ENCODE measurements at regions not wholly inside any gene's neighbourhood (a gene's known extent, or its start where the extent isn't known, plus 50 kb on each side); places are given as distances from the start of the nearest gene placed in this dataset.

DNA sequence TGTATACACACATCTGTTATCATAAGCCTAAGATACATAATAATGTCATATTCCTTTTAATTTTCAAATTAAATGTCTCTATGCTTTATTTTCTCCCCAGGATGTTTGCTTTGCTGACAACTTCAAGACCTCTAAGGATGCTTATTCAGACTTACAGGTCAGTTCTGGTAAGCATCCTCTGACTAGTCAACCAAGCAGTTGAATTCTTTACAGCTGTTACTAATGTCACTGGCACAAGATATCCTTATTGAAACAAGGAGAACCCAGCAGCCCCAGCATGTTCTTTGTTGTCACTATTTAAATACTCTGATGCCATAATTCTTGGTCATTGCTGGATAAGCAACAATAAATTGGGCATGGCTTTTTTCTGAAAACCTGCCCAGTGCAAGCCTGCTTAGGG, 232.3 kb upstream of the PMFBP1 start:
- DNase-seq (ENCODE audit: low spot score): no peak

DNA sequence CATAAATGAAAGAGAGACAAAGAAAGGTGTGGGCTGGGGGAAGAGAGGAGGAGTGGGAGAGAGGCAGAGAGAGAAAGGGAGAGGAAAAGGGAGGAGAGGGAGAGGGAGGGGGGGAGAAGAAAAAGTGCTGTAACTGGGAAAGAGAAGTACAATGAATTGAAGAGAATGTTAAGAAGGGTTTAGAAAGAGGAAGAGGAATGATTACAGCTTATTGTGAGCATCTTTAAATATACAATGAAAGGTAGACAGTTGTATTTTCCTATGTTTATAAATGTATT, 229.1 kb upstream of the PMFBP1 start:
- DNase-seq (ENCODE audit: low spot score): no peak

DNA sequence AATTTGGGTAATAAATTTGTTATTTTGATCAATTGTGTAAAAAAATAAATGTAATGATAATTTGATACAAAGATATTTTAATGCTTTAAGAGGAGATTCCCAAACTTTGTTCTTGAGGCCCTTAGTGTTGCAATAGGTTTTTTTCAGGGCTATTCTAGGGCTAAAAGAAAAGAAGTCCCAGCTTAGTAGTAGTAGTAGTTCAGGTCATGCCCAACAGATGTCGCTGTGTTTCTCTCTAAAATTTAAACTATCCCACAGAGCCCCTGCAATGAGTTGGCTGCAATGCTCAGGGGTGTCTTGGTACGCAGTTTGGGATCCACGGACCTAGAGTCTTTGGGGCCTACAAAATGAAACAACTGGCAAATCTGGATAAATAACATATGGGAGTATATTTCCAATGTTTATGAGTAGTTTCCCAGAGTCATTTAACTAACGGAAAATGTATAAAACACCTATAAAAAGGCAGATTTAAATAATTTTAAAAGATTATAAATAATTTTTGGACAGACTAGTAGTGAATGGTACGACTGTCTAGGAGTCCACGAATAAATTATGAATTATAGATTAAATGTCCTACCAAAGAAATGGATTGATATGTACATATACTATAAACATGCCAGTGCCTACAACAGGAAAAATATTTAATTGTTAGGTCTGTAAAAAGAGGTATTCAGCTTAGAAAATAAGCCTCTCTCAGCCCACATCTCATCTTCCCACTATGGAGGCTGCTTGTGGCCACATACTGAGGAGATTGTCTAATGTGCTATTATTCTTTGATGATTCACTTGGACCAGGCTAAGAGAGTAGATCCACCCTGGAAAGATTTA, 228.5 kb upstream of the PMFBP1 start:
- DNase-seq (ENCODE audit: low spot score): peak; percentile 10

DNA sequence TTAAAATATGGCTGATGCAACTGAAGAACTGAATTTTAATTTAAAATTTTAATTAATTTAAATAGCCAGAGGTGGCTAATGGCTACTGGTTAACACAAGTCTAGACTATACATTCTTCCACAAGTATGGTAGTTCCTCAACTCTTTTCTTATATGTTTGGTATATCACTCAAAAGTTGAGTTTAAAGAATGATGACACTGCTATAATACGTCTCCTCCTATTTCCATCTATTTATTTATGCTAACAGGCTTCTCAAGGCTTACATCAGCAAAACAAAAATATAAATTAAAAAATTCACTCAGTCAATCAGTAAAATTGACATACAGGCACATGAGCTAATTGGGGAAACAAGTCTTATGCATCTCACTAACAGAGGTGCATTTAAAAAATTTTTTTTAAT, 227.9 kb upstream of the PMFBP1 start:
- no peak for DNase-seq (ENCODE audit: low spot score)

DNA sequence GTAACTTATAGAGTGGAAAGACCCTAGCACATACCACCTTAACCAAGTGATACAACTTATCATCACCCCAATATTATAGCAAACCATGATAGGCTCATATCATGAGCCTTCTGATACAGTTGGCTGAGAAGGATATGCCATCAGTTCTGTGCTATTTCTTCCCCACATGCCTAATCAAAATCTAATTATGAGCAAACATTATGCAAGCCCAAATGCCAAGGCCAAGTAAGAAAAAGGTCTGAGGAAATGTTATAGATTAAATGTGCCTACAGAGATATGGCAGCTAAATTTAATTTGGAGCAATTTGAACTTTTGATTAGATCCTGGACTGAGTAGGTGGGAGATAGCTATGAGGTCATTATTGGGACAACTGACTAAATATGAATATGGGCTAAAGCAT, 225.9 kb upstream of the PMFBP1 start:
- no peak for DNase-seq (ENCODE audit: low spot score)

DNA sequence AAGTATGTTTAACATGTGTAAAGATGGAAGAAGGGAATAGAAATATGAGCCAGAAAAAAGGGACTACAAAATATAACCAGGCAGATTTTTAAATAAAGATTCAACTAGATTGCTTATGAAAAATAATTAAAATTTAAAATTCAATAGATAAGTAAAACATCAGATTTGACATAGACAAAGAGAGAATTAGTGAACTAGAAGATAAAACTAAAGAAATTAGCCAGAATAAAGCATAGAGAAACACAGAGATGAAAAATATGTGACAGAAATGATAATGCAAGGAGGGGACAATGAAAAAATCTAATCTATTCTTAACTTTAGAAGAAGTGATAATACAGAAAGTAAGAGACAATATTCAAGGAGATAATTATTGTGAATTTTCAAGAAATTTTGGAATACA, 222.6 kb upstream of the PMFBP1 start:
- DNase-seq (ENCODE audit: low spot score): no peak

DNA sequence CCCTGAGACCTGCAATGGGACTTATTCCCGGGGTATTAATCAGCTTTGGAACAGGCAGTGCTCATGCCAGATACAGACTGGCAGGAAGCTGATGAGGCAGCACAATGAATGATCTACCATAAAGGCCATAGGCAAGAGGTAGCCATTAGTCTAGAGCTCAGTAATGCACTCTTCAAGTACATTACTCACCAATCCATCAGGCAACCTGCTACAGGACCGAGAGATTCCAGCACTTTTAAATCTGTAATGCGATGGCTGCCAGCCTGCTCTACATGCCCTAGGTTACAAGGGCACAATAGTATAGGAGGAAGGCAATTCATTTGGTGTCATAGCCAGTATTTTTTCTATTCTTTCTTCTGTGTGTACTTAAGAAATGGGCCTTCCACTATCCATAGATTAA, 217.8 kb upstream of the PMFBP1 start:
- no peak for DNase-seq (ENCODE audit: low spot score)

DNA sequence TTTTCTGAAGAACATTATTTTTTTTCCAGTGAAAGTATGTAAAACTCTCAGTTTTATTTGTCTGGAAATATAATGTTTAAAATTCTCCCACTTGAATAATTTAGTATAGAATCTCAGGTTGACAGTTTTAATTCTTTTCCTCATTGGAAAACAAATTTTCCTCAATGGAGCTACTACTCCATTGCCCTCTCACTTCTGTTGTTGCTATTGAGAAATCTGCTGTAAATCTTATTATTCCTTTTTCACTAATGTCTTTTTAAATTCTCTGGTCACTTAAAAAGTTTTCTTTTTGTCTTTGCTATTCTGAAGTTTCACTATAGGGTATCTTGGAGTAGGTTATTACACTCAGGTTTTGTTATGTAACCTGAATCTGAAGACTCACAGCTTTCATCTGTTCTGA, 216.1 kb upstream of the PMFBP1 start:
- no peak for DNase-seq (ENCODE audit: low spot score)

DNA sequence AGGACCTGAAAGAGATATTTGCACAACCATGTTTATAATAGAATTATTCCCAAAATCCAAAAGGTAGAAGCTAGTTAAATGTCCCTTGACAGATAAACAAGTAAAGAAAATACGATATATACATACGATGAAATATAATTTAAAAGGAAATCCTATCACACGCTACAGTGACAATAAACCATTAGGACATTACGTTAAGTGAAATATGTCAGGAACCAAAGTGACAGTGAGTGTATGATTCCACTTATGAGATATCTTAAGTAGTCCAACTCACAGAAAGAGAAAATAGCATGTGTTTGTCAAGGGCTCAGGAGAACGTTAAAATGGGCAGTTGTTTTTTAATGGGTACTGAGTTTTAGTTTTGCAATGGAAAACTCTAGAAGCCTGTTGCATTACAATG, 212.7 kb upstream of the PMFBP1 start:
- no peak for DNase-seq (ENCODE audit: low spot score)

DNA sequence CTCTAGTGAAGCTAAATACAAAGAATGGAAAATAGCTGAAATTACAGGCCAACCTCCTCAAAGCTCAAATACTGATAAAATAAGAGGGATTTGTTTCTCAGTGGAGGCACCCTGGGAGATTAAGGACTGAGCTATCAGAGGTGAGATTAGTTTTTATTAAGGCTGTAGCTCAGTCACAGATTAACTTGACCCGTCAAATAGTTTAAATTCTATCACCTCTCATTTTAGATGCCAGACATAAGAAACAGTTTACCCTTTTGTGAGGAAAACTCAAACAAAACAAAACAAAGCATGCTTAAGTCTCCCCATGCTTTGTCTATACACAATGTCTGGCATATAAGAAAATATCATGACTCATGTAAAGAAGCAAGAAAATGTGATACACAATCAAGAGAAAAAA, 208.3 kb upstream of the PMFBP1 start:
- DNase-seq (ENCODE audit: low spot score): no peak

DNA sequence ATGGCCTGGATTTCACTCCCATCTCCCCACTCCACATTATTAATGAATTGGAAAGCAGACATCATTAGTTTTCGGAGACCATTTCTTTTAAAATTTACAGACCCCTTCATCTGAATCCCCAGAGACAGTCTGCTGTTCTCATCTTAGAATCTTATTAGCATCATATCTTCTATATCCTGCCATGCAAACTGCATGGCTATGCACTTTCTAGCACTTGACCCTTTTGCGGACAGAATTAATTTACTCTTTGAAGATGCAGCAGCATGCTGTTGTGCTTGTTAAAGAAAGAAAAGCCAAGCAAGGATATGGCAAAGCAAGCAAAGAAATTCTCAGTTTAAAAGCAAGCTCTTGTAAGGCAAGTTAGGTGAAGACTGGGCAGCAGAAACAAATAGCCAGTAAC, 201.2 kb upstream of the PMFBP1 start:
- DNase-seq (ENCODE audit: low spot score): no peak

DNA sequence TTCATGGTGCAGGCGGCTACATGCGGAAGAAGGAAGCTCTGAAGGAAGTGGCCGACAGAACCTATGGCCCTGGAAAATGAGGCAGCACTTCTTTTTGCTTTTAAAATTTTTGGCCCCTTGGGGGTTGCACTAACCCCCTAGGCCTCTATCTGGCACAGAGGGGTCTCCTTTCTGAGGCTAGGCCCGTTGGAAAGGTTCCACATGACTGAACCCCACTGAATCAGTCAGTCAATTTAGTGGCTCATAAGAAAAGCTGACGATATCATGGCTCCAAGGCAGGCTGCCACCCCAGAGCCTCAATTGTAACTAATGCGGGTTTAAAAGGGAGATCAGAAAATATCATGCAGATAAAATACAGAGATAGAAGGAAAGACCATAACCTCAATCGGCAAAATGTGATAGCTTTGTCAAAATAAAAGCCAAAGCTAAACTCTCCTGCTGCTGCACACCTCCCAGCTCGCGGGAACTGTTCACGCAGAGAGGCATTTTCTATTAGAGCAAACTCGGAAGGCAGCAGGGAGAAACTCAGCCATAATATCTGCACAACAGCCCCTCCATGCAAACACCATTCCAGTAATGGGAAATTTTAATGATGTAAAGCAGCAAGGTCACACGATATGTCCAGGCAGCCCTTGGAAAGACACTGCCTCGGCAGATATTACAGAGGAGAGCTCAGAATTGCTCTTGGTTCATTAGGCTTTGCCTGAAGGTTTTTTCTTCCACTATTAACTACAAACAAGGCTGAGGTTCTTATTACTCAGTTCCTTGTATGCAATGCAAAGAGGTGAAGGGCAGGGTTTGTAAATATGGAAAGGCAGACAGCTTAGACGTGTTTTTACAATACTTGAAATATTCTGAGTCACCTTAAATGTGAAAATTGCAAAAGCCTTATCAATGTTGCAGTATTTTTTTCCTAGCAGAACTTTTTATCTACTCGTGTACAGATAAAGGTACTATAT, 200.4 kb upstream of the PMFBP1 start:
- no peak for DNase-seq (ENCODE audit: low spot score)

DNA sequence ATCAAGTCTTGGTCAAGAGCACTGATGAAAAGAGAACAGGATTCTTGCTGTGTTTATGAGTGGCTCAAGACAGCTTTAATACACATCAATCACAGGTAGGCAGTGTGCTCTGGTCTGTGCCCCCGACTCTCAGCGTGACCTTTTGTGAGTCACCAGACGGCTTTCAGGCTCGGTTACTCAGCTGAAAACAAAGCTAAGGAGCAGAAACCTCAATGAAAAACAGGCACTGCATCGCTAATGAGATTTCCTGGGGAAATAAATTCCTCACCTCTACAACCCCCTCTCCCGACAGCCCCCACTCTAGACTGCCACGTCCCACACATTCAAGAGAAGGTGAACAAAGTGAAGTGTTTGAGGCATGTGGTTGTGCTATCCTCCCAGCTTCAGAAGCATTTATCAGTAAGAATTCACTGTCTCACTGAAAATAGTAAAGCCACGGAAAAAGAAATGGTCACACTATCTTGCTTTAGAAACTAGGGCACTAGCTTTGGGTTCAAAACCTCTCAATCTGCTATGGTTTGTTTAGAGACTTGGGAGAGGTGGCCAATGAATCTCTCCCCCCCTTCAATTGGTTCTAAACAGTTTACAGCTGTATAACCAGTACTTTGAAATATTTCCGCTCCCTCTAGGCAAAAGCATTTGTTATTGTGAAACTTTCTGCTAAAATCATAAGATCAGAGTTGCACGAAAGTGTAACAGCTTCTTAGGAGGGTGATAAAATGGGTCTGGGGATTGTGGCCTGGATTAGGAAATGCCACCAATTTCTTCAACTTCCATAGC, 199.5 kb upstream of the PMFBP1 start:
- no peak for DNase-seq (ENCODE audit: low spot score)

DNA sequence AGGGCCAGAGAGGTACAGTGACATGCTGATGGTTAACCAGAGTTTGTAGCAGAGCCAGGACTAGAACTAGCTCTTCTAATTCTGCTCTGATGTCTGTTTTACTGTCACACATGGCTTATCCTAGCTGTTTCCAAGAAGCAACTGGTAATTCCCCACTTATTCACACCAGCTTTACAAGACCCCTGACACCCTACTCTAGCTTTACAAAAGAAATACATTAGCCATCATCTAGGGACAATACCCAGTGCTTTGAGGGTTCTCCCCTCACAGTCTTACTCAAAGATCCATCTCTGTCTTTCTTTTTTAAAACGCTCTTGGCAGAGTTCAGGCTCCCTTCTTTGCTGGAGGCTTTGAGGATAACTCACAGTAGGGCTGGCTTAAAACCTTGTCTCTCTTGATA, 197.3 kb upstream of the PMFBP1 start:
- no peak for DNase-seq (ENCODE audit: low spot score)

DNA sequence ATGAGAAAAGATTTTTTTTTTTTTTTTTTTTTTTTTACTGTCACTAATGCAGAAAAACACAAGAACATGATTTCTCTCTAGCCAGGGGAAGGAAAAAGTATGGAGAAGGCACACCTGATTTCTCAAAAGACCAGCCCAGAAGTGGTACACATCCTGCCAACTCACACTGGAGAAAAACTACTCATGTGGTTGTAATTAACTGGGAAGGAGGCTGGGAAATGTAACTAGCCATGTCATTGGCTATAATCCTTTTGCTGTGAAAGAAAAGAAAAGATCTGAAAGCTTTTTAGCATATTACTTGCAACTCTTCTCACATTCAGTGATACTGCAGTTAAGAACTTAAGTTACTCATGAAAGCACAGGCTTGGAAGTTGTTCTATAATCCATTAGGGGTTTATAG, 195.9 kb upstream of the PMFBP1 start:
- DNase-seq (ENCODE audit: low spot score): no peak

DNA sequence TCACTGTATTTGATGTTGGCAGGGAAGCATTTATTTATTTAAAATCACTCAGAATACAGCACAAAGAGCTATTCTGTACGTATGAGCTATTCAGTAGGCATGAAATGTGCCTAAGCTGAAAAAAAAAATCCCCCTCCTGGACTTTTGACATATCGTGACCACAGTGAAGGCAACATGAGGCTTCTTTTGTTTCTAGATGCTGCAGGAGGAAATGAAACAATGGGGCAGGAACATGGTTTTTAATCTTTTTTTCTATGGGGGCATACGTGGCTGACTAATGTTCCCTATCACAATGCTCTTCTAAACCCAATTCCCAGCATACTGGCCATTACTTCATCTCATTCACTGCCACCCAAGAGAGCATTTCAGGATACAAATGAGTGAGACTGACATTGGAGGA, 191.0 kb upstream of the PMFBP1 start:
- no peak for DNase-seq (ENCODE audit: low spot score)

DNA sequence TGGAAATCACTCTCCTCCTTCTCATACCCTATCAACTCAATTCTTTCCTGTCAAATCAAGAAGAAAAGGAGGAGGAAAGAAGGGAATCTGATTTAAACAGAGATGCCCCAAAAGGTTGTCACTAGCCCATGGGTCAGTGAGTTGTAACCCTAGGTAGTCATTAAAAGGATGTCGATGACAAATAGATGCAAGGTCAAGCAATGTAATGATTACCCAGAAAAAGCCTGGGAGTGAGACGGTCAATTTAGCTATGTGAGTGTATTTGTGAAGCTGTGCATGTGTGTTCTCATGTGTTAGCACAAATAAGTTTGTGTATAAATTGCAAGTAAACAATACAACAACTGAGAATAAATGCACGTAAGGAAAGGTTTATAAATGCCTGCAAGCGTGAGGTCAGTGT, 190.5 kb upstream of the PMFBP1 start:
- DNase-seq (ENCODE audit: low spot score): no peak

DNA sequence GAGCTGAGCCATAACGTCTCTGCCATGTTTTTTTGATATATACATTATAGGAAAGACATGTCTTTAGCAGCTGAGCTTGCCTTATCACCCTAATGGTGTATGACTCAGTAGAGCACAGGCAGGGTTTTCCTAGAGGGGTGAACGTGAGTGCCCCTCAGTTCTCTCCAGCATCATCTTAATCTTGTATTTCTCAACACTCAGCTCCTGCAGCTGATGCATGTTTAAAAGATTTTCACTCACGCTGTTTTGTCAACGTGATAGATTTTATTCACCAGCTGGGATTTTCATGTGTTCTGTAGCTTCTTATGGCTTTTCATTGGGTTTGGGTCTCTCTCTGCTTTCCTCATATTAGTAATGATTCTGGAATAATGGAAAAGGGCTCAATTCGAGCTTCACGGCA, 186.0 kb upstream of the PMFBP1 start:
- no peak for DNase-seq (ENCODE audit: low spot score)

DNA sequence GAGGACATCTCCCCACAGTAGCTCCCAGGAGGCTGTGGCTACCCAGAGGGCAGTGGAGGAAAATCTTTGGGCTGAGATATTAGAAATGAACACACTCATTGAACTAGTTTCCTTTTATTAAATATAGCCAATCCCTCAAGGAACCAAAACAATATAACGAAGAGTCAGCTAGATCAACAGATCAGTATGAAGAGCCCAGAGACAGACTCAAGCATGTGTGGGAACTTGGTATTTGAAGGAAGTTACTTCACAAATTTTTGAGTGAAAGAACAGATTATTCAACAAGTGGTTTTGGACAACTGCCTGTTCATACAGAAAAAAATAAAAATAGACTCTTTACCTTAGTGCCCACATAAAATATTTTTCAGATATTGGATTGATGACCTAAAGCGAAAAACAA, 183.6 kb upstream of the PMFBP1 start:
- no peak for DNase-seq (ENCODE audit: low spot score)

DNA sequence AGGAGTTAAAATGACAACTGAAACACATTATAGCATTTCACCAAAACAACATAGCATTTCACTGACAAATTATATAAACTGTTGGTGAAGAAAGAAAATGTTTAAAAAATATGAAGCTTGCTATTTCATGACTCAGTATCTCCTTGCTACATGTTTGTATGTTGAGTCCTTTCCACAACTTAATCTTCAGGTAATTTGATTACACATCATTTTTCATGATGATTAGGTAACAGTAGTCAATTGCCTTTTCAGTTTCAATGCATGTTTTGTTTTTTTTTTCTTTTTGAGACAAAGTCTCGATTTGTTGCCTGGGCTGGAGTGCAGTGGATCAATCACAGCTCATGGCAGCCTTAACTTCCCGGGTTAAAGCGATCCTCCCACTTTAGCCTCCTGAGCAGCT, 177.8 kb upstream of the PMFBP1 start:
- no peak for DNase-seq (ENCODE audit: low spot score)

DNA sequence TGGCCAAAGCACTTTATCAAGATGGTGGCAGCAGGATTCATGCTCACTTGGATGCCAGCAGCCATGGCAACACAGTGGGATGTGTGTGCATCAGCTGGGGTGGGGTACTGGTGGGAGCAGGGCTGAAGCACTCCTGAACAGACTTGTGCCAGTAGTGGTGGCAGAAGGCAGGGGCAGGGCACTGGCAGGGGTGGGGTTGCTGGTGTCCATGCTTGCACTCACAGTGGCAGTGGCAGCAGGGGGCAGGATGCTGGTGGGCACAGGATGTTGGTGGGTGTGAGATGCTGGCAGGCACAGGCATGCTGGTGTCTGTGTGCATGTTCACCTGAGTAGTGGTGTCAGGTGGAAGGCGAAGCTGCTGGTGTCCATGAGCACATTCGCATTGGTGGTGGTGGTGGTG, 161.0 kb upstream of the PMFBP1 start:
- no peak for DNase-seq (ENCODE audit: low spot score)

DNA sequence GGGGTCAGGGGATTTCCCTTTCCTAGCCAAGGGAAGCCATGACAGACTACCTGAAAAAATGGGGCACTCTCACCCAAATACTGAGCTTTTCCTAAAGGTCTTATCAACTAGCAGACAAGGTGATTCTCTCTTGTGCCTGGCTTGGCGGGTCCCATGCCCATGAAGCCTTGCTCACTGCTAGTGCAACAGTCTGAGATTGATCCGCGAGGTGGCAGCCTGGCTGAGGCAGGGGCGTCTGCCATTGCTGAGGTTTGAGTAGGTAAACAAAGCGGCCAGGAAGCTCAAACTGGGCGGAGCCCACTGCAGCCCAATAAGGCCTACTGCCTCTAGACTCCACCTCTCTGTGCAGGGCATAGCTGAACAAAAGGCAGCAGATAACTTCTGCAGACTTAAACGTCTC, 152.6 kb upstream of the PMFBP1 start:
- no peak for DNase-seq (ENCODE audit: low spot score)

DNA sequence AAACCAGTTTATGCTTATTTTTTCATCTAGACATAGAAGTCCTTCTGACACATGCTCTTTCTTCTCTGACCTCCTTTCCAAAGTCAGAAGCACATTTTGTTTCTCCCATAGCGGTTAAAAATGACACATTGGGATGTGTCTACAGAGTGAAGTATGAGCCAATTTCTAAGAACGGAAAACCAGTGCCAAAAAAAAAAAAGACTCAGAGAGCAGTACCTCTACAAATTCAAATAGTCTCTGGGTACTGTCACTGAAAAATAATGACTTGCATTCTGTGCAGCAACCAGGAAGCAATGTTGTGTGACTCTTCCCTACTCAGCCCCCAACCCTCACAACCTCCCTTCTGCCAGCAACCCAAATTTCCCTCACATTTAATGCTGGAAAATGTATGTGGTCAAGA, 145.5 kb upstream of the PMFBP1 start:
- no peak for DNase-seq (ENCODE audit: low spot score)

Measured in hematopoietic multipotent progenitor cell treated with erythropoietin and hydrocortisone succinate and interleukin-3 and kit ligand, for 17 days (in vitro differentiated cells).